OCI-LY1 (cell line): ENCODE measurements at regions not wholly inside any gene's neighbourhood (a gene's known extent, or its start where the extent isn't known, plus 50 kb on each side); places are given as distances from the start of the nearest gene placed in this dataset.

ENCODE experiments used
- H2AFZ ChIP-seq: fragments of 200-600 bp; sonication (generic), shearing (Covaris generic); 2 replicates; pipeline ENCODE4 v1.6.0; 2014; ENCODE audit warnings: antibody characterized with exemption, mild to moderate bottlenecking, low read length
- H3F3A ChIP-seq: fragments of 200-600 bp; sonication (generic), shearing (Covaris generic); 2 replicates; pipeline ENCODE4 v1.6.0; 2014; ENCODE audit warnings: mild to moderate bottlenecking, antibody characterized with exemption, low read length, moderate library complexity; ENCODE audit not compliant: insufficient read depth
- H3K27ac ChIP-seq: fragments of 200-600 bp; sonication (generic); 2 replicates; pipeline ENCODE4 v1.5.1; 2014; ENCODE audit warnings: low read length, mixed run types, mild to moderate bottlenecking, low read depth; ENCODE audit not compliant: poor library complexity, severe bottlenecking
- H3K27me3 ChIP-seq: fragments of 200-600 bp; sonication (generic); 2 replicates; pipeline ENCODE4 v1.6.0; 2014; ENCODE audit warnings: antibody characterized with exemption, mild to moderate bottlenecking, low read length, moderate library complexity; ENCODE audit not compliant: insufficient read depth
- H3K36me3 ChIP-seq: fragments of 200-600 bp; sonication (generic); 2 replicates; pipeline ENCODE4 v1.6.1; 2014; ENCODE audit warnings: mild to moderate bottlenecking, antibody characterized with exemption, low read length, moderate library complexity, mixed read lengths; ENCODE audit not compliant: insufficient read depth
- H3K4me1 ChIP-seq: fragments of 200-600 bp; sonication (generic); 2 replicates; pipeline ENCODE4 v1.5.1; 2014; ENCODE audit warnings: mild to moderate bottlenecking, low read length, moderate library complexity; ENCODE audit not compliant: insufficient read depth, severe bottlenecking
- H3K4me2 ChIP-seq: fragments of 200-600 bp; sonication (generic), shearing (Covaris generic); 2 replicates; pipeline ENCODE4 v1.6.1; 2014; ENCODE audit warnings: low read length
- H3K4me3 ChIP-seq: fragments of 200-600 bp; sonication (generic); 2 replicates; pipeline ENCODE4 v1.5.1; 2014; ENCODE audit warnings: low read length, low read depth, mild to moderate bottlenecking, mixed read lengths; ENCODE audit not compliant: poor library complexity, severe bottlenecking
- H3K79me2 ChIP-seq: fragments of 200-600 bp; shearing (Covaris generic); 2 replicates; pipeline ENCODE4 v1.6.1; 2016; ENCODE audit warnings: mixed run types, low read length, mixed read lengths; ENCODE audit not compliant: insufficient read depth
- H3K9ac ChIP-seq: fragments of 200-600 bp; sonication (generic), shearing (Covaris generic); 2 replicates; pipeline ENCODE4 v1.6.1; 2014; ENCODE audit warnings: mild to moderate bottlenecking, low read length, mixed read lengths
- H3K9me2 ChIP-seq: fragments of 200-600 bp; sonication (generic), shearing (Covaris generic); 2 replicates; pipeline ENCODE4 v1.6.1; 2014; ENCODE audit warnings: low read depth, mild to moderate bottlenecking, low read length, mixed read lengths
- H3K9me3 ChIP-seq: fragments of 200-600 bp; shearing (Covaris generic); 2 replicates; pipeline ENCODE4 v1.6.1; 2014; ENCODE audit warnings: low read length, mixed read lengths
- H4K20me1 ChIP-seq: fragments of 200-600 bp; sonication (generic), shearing (Covaris generic); 2 replicates; pipeline ENCODE4 v1.6.0; 2016; ENCODE audit warnings: mild to moderate bottlenecking, low read length; ENCODE audit not compliant: insufficient read depth
- CTCF ChIP-seq: fragments of 200-600 bp; sonication (generic), shearing (Covaris generic); IDR thresholded peaks from 2 replicates; pipeline ENCODE4 v1.5.1; 2017; ENCODE audit warnings: mild to moderate bottlenecking, antibody characterized with exemption, low read length, moderate library complexity, mixed read lengths
- EZH2 ChIP-seq: fragments of 200-600 bp; sonication (generic), shearing (Covaris generic); IDR thresholded peaks from 2 replicates; pipeline ENCODE4 v1.8.0; 2017; ENCODE audit warnings: borderline replicate concordance, mixed run types, mild to moderate bottlenecking, antibody characterized with exemption, low read length, moderate library complexity, mixed read lengths

DNA sequence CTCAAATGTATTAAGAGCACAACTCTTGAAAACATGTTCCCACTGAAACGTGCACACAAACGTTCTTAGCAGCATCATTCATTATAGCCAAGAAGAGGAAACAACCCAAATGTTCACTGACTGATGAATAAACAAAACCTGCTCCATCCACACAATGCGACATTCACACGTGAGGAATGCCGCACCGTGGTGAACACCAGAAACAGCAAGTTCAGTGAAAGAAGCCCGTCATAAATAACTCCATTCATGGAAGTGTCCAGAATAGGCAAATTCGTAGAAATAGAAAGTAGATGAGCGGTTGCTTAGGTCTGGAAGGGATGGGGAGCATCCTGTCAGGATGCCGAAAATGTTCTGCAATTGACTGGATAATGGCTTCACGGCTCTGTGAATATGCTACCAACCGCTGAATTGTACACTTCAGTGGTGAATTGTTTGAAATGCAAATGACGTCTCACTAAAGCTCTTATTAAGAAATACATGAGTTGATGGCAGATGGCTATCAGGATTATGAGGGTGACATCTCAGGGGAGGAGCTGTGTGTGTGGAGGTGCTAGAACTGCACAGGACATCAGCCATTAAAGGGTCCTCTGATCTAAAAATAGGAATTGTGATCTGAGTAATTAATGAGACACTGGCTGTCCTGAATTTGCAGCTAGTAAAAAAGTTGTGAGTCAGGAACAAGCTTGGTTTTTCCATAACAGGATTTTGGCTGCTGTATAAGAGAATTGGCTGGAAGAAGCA is 771.0 kb downstream of the KCNJ18 start:
- peak overlapping the region; percentile 22 for H3K4me2 ChIP-seq

DNA sequence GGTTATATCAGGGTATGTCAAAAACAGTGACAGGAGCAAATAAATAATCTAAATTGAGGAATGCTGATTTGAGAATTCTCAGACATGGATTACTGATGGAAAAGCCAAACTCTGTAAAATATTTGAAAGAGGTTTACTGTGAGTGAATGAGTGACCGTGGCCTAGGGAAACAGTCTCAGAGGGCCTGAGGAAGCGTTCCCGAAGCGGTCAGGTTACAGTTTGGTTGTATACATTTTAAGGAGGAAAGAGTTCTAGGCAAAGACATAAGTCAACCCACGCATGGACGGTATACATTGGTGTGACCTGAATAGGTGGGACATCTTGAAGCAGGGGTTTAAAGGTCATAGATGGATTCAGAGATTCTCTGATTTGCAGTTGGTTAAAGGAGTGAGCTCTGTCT is 771.7 kb downstream of the KCNJ18 start:
- H3K4me2 ChIP-seq = peak overlapping the region; percentile 14
- no peaks in the 10 kb centered on the region for H3K79me2 ChIP-seq
- no peak overlapping the region for H2AFZ ChIP-seq
- peak overlapping the region; percentile 91 for H3K27ac ChIP-seq
- H3K9ac ChIP-seq = peak overlapping the region; percentile 23; the same call in 1 of the 2 replicates
- no peak for TF ChIP-seq EZH2
- TF ChIP-seq CTCF = no peak
- no peaks in the 10 kb centered on the region for H4K20me1 ChIP-seq
- no peaks in the 10 kb centered on the region for H3K9me3 ChIP-seq
- H3K4me3 ChIP-seq = no peak overlapping the region
- no peaks in the 10 kb centered on the region for H3F3A ChIP-seq
- H3K4me1 ChIP-seq = peaks cover 85% of the 10 kb centered on the region
- H3K27me3 ChIP-seq = no peaks in the 10 kb centered on the region
- no peaks in the 10 kb centered on the region for H3K36me3 ChIP-seq
- no peaks in the 10 kb centered on the region for H3K9me2 ChIP-seq

More for the DNA sequence above, 771.0 kb downstream of the KCNJ18 start:
- no peaks in the 10 kb centered on the region for H3F3A ChIP-seq
- H3K9me2 ChIP-seq = no peaks in the 10 kb centered on the region
- no peaks in the 10 kb centered on the region for H3K79me2 ChIP-seq
- H2AFZ ChIP-seq = no peak overlapping the region
- H3K4me1 ChIP-seq = peaks cover 85% of the 10 kb centered on the region
- H3K4me3 ChIP-seq = no peak overlapping the region
- H3K27ac ChIP-seq = peak overlapping the region; percentile 91
- TF ChIP-seq CTCF (peak; percentile 44; the same call in 1 of the 2 replicates), EZH2 (no peak)
- H4K20me1 ChIP-seq = no peaks in the 10 kb centered on the region
- H3K27me3 ChIP-seq = no peaks in the 10 kb centered on the region
- H3K9me3 ChIP-seq = no peaks in the 10 kb centered on the region
- H3K36me3 ChIP-seq = no peaks in the 10 kb centered on the region
- H3K9ac ChIP-seq = peak overlapping the region; percentile 23; the same call in 1 of the 2 replicates

DNA sequence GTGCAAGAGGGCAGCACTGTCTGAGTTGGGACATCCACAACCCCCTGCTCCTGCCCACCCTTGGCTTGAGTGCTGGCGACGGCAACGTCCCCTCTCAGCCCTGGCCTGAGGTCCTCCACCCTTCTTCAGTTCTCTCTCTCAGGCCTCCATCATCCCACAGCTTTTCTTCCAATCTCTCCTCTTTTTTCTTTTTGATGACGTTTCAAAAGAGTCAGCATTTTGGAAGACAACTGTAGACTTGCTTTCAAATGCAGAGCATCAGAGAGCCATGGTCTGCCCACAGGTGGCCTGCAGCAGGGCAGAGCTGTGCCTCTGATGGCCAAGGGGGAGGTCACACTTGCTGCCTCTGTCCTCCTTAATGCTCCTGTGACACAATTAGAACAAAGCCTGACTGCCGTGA is 775.4 kb downstream of the KCNJ18 start:
- Histone ChIP-seq H3K9me3 (no peaks in the 10 kb centered on the region), H3K27me3 (no peaks in the 10 kb centered on the region), H3K27ac (peak overlapping the region; percentile 71), H3K9me2 (no peaks in the 10 kb centered on the region), H3K9ac (no peak overlapping the region), H2AFZ (no peak overlapping the region), H3K4me3 (no peak overlapping the region), H3K79me2 (no peaks in the 10 kb centered on the region), H3F3A (no peaks in the 10 kb centered on the region), H3K36me3 (no peaks in the 10 kb centered on the region), H3K4me2 (no peak overlapping the region), H3K4me1 (peaks cover 75% of the 10 kb centered on the region), H4K20me1 (no peaks in the 10 kb centered on the region)
- TF ChIP-seq CTCF (no peak), EZH2 (no peak)
